Transverse colon (tissue), 4 donors: ENCODE measurements at regions not wholly inside any gene's neighbourhood (a gene's known extent, or its start where the extent isn't known, plus 50 kb on each side); places are given as distances from the start of the nearest gene placed in this dataset.
"Not testable (repeated sequence)": the region's sequence is repeated elsewhere in the genome, so short reads cannot be mapped to it uniquely, and the experiment has no call there.

ENCODE experiments used
- DNase-seq: peaks from one replicate; pipeline ENCODE4 v3.0.0-alpha.2; 2019
- H3K27ac ChIP-seq, 4 donors: fragments of 200-600 bp; sonication (generic); 2 replicates each; pipeline ENCODE4 v1.5.1; 2016 to 2018; ENCODE audit warnings: inconsistent platforms in 4 of 4
- H3K27me3 ChIP-seq: fragments of 200-600 bp; sonication (generic); 2 replicates; pipeline ENCODE4 v1.5.1; 2017; ENCODE audit warnings: inconsistent platforms
- H3K36me3 ChIP-seq, 4 donors: fragments of 200-600 bp; sonication (generic); 2 replicates each; pipeline ENCODE4 v1.5.1; 2017 to 2019; ENCODE audit warnings: inconsistent platforms in 4 of 4
- H3K4me1 ChIP-seq, 4 donors: fragments of 200-600 bp; sonication (generic); 2 replicates each; pipeline ENCODE4 v1.5.1; 2017 to 2020; ENCODE audit warnings: inconsistent platforms in 4 of 4
- H3K4me3 ChIP-seq, 4 donors: fragments of 200-600 bp; sonication (generic); 1 replicate in 1 of 4; 2 replicates in 3 of 4; pipeline versions ENCODE4 v1.5.1 to v1.6.1; 2017 to 2019; ENCODE audit warnings: inconsistent platforms in 4 of 4
- H3K9me3 ChIP-seq, 2 donors: fragments of 200-600 bp; sonication (generic); 2 replicates each; pipeline ENCODE4 v1.5.1; 2017 to 2019; ENCODE audit warnings: inconsistent platforms in 2 of 2
- CTCF ChIP-seq, 5 experiments: fragments of 200-600 bp in 3 of 5; fragments of 450-650 bp in 2 of 5; sonication (generic) in 3 of 5; IDR thresholded peaks; 1 replicate in 2 of 5; 2 replicates in 3 of 5; pipeline ENCODE4 v1.5.1; 2016 to 2017; ENCODE audit warnings: antibody characterized with exemption in 5 of 5, inconsistent platforms in 3 of 5, mild to moderate bottlenecking in 2 of 5, moderate library complexity in 1 of 5
- EP300 ChIP-seq: sonication (generic); formaldehyde crosslinking; IDR thresholded peaks from one replicate; pipeline ENCODE4 v1.6.1; 2017; ENCODE audit warnings: antibody characterized with exemption, low read depth
- POLR2A ChIP-seq: fragments of 450-650 bp; IDR thresholded peaks from one replicate; pipeline ENCODE4 v1.6.1; 2016; ENCODE audit warnings: antibody characterized with exemption, mild to moderate bottlenecking, moderate library complexity
- POLR2AphosphoS5 ChIP-seq, 3 donors: sonication (generic); formaldehyde crosslinking; IDR thresholded peaks; one replicate each; pipeline ENCODE4 v1.6.1; 2016; ENCODE audit warnings: antibody characterized with exemption in 3 of 3
- WGBS, 2 donors: methylation state at CpG; one replicate each; pipeline ENCODE4 v1.1.5; 2018; ENCODE audit warnings: low coverage in 1 of 2; 5-methylcytosine and 5-hydroxymethylcytosine counted together
- in situ Hi-C, 4 donors: fragments of 200-750 bp; cut with MboI; loops; one replicate each; pipeline versions ENCODE4 v1.15.0 to v1.15.1; 2017; ENCODE audit warnings: low sequenced_read_pairs in 3 of 4, low pct_ligation_motif_present in 1 of 4, low pct_unique_long_range_greater_than_20kb in 1 of 4
- intact Hi-C: fragments of 100-400 bp; cut with DNase I; formaldehyde crosslinking; loops from one replicate; pipeline ENCODE4 v1.15.1; 2023; ENCODE audit warnings: low total_unique reads

DNA sequence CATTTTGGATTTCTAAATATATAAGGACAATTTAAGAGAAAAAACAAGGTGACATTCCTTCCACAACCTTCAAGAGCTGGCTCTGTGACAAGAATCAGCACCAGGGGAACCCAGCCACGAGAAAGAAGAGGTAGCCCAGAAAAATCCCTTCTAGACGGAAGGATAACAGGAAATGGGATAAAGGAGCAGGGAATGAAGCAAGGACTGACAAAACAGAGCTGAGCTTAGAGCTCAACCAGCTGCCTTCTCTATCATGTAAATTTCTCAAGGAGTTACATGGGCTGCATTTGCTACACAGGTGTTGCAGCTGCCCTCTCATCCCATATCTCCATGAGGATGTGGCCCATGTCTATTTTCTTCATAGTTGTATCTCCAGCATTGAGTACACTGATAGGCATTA lies 154.2 kb upstream of the PRDX4 start:
- H3K27ac ChIP-seq = no peak overlapping the region
- intact Hi-C loops (no loop called here), in situ Hi-C loops (no loop called here)
- H3K27me3 ChIP-seq = no peaks in the 10 kb centered on the region
- no peak overlapping the region for H3K4me3 ChIP-seq
- no peak for DNase-seq
- 48% methylated on average over 2 of the region's 2 CpGs; no CpG with 5 or more reads in 1 of the 2 donors for WGBS, 2 donors
- H3K36me3 ChIP-seq = no peaks in the 10 kb centered on the region
- H3K9me3 ChIP-seq = no peaks in the 10 kb centered on the region
- no peaks in the 10 kb centered on the region for H3K4me1 ChIP-seq
- TF ChIP-seq EP300 (no peak), POLR2AphosphoS5 (IDR thresholded peaks at IDR 0.05) (no peak), POLR2A (no peak), CTCF (IDR thresholded peaks at IDR 0.05) (no peak)

- H3K36me3 ChIP-seq = no peaks in the 10 kb centered on the region
- no peaks in the 10 kb centered on the region for H3K9me3 ChIP-seq
- in situ Hi-C loops = no loop called here
- H3K27ac ChIP-seq = no peak overlapping the region
- WGBS, 2 donors = 81% methylated on average over 2 of the region's 2 CpGs; no CpG with 5 or more reads in 1 of the 2 donors
- no peak overlapping the region for H3K4me3 ChIP-seq
- no peaks in the 10 kb centered on the region for H3K4me1 ChIP-seq
- DNase-seq = no peak
- intact Hi-C loops = no loop called here
- no peaks in the 10 kb centered on the region for H3K27me3 ChIP-seq
- TF ChIP-seq POLR2AphosphoS5 (IDR thresholded peaks at IDR 0.05) (no peak), CTCF (IDR thresholded peaks at IDR 0.05) (no peak), EP300 (no peak), POLR2A (no peak)
Measured at GRCh38 chrX:23514082-23514481, 153.2 kb upstream of the PRDX4 start.

DNA sequence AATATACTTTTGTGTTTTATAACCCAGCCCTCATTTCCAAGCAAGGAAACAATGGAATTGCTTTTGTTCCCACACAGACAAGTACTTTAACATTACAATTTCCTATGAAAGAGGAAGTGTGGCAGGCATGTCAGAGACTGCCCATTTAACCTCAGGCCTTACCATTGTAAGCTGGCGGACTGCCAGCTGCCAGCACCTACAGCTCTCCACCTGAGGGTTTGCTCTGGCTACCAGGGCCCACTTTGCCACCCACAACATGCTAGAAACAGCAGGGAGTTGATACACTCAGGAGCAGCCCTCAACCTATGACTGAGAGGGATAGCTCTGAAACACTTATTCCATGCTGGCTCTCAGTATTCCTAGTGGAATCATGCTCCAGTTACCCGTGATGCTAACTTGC lies 152.3 kb upstream of the PRDX4 start:
- no peak for TF ChIP-seq POLR2AphosphoS5 (IDR thresholded peaks at IDR 0.05)
- no peak for TF ChIP-seq EP300
- no peak for TF ChIP-seq POLR2A
- no peak for TF ChIP-seq CTCF (IDR thresholded peaks at IDR 0.05)
- 58% methylated on average over 2 of the region's 2 CpGs; no CpG with 5 or more reads in 1 of the 2 donors for WGBS, 2 donors
- no peak overlapping the region for H3K4me3 ChIP-seq
- in situ Hi-C loops (no loop called here), intact Hi-C loops (no loop called here)
- DNase-seq = no peak
- no peak overlapping the region for H3K27ac ChIP-seq
- no peaks in the 10 kb centered on the region for H3K9me3 ChIP-seq
- H3K36me3 ChIP-seq = no peaks in the 10 kb centered on the region
- no peaks in the 10 kb centered on the region for H3K4me1 ChIP-seq
- no peaks in the 10 kb centered on the region for H3K27me3 ChIP-seq

GRCh38 chrX:23523026-23523657 lies 144.2 kb upstream of the PRDX4 start:
- H3K9me3 ChIP-seq, H3K36me3 ChIP-seq, DNase-seq, H3K4me1 ChIP-seq, H3K4me3 ChIP-seq, intact Hi-C loops, in situ Hi-C loops, H3K27me3 ChIP-seq, H3K27ac ChIP-seq: not testable (repeated sequence)
- WGBS, 2 donors = 95% methylated on average over 30 of the region's 37 CpGs; no CpG with 5 or more reads in 1 of the 2 donors

- in situ Hi-C loops = no loop called here
- intact Hi-C loops = no loop called here
Measured at GRCh38 chrX:23524467-23524866, 142.8 kb upstream of the PRDX4 start.

More at GRCh38 chrX:23524467-23524866, 142.8 kb upstream of the PRDX4 start:
- Histone ChIP-seq H3K36me3 (no peaks in the 10 kb centered on the region), H3K4me1 (no peaks in the 10 kb centered on the region), H3K4me3 (no peak overlapping the region), H3K27ac (no peak overlapping the region), H3K27me3 (no peaks in the 10 kb centered on the region), H3K9me3 (no peaks in the 10 kb centered on the region)
- 80% methylated on average over 5 of the region's 5 CpGs; no CpG with 5 or more reads in 1 of the 2 donors for WGBS, 2 donors
- no peak for TF ChIP-seq POLR2A
- no peak for TF ChIP-seq POLR2AphosphoS5 (IDR thresholded peaks at IDR 0.05)
- no peak for TF ChIP-seq CTCF (IDR thresholded peaks at IDR 0.05)
- no peak for TF ChIP-seq EP300
- DNase-seq = no peak
